ENCODE measurements at regions not wholly inside any gene's neighbourhood (a gene's known extent, or its start where the extent isn't known, plus 50 kb on each side); places are given as distances from the start of the nearest gene placed in this dataset.

- TF ChIP-seq POLR2A (IDR thresholded peaks at IDR 0.05; ENCODE audit: low read length), result no peak
- TF ChIP-seq GATA1 (IDR thresholded peaks at IDR 0.05; ENCODE audit: low read depth, low read length), result no peak
These were observed 264.4 kb upstream of the FIGN start for GRCh38 chr2:164000176-164000575.

All from erythroblast (primary cell).